ENCODE measurements at regions not wholly inside any gene's neighbourhood (a gene's known extent, or its start where the extent isn't known, plus 50 kb on each side); places are given as distances from the start of the nearest gene placed in this dataset.

- TF ChIP-seq, protein P1, sequence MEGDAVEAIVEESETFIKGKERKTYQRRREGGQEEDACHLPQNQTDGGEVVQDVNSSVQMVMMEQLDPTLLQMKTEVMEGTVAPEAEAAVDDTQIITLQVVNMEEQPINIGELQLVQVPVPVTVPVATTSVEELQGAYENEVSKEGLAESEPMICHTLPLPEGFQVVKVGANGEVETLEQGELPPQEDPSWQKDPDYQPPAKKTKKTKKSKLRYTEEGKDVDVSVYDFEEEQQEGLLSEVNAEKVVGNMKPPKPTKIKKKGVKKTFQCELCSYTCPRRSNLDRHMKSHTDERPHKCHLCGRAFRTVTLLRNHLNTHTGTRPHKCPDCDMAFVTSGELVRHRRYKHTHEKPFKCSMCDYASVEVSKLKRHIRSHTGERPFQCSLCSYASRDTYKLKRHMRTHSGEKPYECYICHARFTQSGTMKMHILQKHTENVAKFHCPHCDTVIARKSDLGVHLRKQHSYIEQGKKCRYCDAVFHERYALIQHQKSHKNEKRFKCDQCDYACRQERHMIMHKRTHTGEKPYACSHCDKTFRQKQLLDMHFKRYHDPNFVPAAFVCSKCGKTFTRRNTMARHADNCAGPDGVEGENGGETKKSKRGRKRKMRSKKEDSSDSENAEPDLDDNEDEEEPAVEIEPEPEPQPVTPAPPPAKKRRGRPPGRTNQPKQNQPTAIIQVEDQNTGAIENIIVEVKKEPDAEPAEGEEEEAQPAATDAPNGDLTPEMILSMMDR (IDR thresholded peaks at IDR 0.05; ENCODE audit: insufficient read depth, low read depth, low read length, missing control alignments): no peak
- DNase-seq (ENCODE audit: low read depth): no peak
- H3K4me3 ChIP-seq (ENCODE audit: low read length): no peak overlapping the region
Observed at GRCh38 chr3:473033-473800, 276.7 kb downstream of the CHL1 start.

DNA sequence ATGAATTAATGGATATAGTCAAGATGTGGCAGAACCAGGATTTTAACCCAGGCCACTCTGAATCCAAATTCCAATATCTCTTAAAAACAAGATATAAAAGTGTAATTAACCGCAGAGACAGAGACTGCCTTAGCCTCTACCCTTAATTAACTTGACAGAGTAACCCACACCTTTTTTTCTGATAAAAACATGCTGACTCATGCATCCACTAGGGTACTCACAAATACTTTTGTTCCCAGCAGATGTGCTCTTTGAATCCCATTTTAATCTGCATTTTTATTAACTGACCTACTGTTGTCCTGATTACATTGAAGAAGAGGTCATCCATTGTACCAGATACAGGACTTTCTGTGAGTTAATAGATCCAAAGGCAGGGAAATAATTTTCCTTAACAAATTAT is 278.3 kb downstream of the CHL1 start:
- TF ChIP-seq, protein P1 (IDR thresholded peaks at IDR 0.05; ENCODE audit: insufficient read depth, low read depth, low read length, missing control alignments): no peak
- DNase-seq (ENCODE audit: low read depth): no peak
- no peak overlapping the region for H3K4me3 ChIP-seq (ENCODE audit: low read length)

DNA sequence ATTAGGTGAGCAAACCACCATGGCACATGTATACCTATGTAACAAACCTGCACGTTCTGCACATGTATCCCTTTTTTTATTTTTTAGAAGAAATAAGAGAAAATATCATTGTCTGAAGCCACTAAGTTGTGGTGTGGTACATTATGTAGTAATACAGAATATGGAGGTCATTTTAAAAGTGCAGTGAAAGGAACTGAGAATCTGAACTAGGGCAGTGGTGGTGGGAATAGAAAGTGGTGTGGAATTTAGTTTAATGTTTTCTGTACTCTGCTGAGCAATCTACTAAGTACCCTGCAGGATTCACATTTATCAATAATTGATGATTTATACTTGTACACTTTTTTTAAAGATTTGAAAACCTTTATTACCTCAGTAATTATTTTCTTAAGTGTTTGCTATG is 283.5 kb downstream of the CHL1 start:
- TF ChIP-seq, protein P1 (IDR thresholded peaks at IDR 0.05; ENCODE audit: insufficient read depth, low read depth, low read length, missing control alignments): no peak
- H3K4me3 ChIP-seq (ENCODE audit: low read length): no peak overlapping the region

DNA sequence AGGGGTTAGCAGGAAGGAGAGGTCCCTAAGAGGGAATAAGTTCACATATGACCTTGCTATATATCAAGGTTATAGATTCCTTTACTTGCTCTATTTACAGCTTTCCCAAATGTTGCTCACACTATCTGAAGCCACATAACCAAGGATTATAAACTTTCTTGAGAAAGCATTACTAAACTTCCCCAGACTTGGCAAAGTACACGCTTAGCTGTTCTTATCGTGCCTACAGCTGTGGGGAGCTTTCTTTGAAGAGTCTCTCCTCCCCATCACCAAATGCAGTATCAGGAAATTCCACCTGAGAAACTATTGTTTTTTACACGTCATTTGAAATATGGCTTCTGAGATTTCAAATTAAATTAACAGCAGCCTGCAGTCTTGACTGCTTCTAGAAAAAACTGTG is 284.5 kb downstream of the CHL1 start:
- no peak for DNase-seq (ENCODE audit: low read depth)
- TF ChIP-seq, protein P1 (IDR thresholded peaks at IDR 0.05; ENCODE audit: insufficient read depth, low read depth, low read length, missing control alignments): no peak
- H3K4me3 ChIP-seq (ENCODE audit: low read length): no peak overlapping the region

More for the DNA sequence above, 283.5 kb downstream of the CHL1 start:
- DNase-seq (ENCODE audit: low read depth): no peak

GRCh38 chr3:481680-482079 is 285.1 kb downstream of the CHL1 start:
- TF ChIP-seq, protein P1 (IDR thresholded peaks at IDR 0.05; ENCODE audit: insufficient read depth, low read depth, low read length, missing control alignments): peak; percentile 48
- peak; percentile 25 for DNase-seq (ENCODE audit: low read depth)
- no peak overlapping the region for H3K4me3 ChIP-seq (ENCODE audit: low read length)

- TF ChIP-seq, protein P1 (IDR thresholded peaks at IDR 0.05; ENCODE audit: insufficient read depth, low read depth, low read length, missing control alignments): no peak
- H3K4me3 ChIP-seq (ENCODE audit: low read length): no peak overlapping the region
- DNase-seq (ENCODE audit: low read depth): no peak
Observed at GRCh38 chr3:482479-482878, 285.9 kb downstream of the CHL1 start.

- no peak overlapping the region for H3K4me3 ChIP-seq (ENCODE audit: low read length)
- TF ChIP-seq, protein P1 (IDR thresholded peaks at IDR 0.05; ENCODE audit: insufficient read depth, low read depth, low read length, missing control alignments): no peak
- no peak for DNase-seq (ENCODE audit: low read depth)
Observed at GRCh38 chr3:484341-484740, 287.8 kb downstream of the CHL1 start.

All from epithelial cell of esophagus (primary cell).